Neural cell (in vitro differentiated cells): ENCODE measurements at regions not wholly inside any gene's neighbourhood (a gene's known extent, or its start where the extent isn't known, plus 50 kb on each side); places are given as distances from the start of the nearest gene placed in this dataset.
"Not testable (repeated sequence)": the region's sequence is repeated elsewhere in the genome, so short reads cannot be mapped to it uniquely, and the experiment has no call there.

Experiments
- H2AFZ ChIP-seq: fragments of 200-600, 300-800 bp; sonication (generic), shearing (Covaris generic); 2 replicates; pipeline ENCODE4 v1.6.0; 2014; ENCODE audit warnings: low read depth, mild to moderate bottlenecking, antibody characterized with exemption, low read length, moderate library complexity
- H3F3A ChIP-seq: fragments of 200-600 bp; shearing (Covaris generic); 2 replicates; pipeline ENCODE4 v1.6.1; 2016; ENCODE audit warnings: mild to moderate bottlenecking, moderate library complexity, mixed read lengths, antibody characterized with exemption, low read length; ENCODE audit not compliant: insufficient read depth, poor library complexity, severe bottlenecking
- H3K27ac ChIP-seq: fragments of 200-600, 300-800 bp; sonication (generic), shearing (Covaris generic); 2 replicates; pipeline ENCODE4 v1.5.1; 2014; ENCODE audit warnings: mild to moderate bottlenecking, low read length, moderate library complexity
- H3K27me3 ChIP-seq: fragments of 300-800, 200-600 bp; sonication (generic), shearing (Covaris generic); 2 replicates; pipeline ENCODE4 v1.6.0; 2014; ENCODE audit warnings: mild to moderate bottlenecking, low read depth, low read length, moderate library complexity; ENCODE audit not compliant: insufficient read depth
- H3K36me3 ChIP-seq: fragments of 300-800, 200-600 bp; sonication (generic), shearing (Covaris generic); 2 replicates; pipeline ENCODE4 v1.5.1; 2014; ENCODE audit warnings: mild to moderate bottlenecking, antibody characterized with exemption, low read length, moderate library complexity; ENCODE audit not compliant: insufficient read depth
- H3K4me2 ChIP-seq: fragments of 300-800, 200-600 bp; sonication (generic), shearing (Covaris generic); 2 replicates; pipeline ENCODE4 v1.6.0; 2014; ENCODE audit warnings: mild to moderate bottlenecking, low read length
- H3K4me3 ChIP-seq: fragments of 300-800, 200-600 bp; sonication (generic), shearing (Covaris generic); 2 replicates; pipeline ENCODE4 v1.5.1; 2014; ENCODE audit warnings: mild to moderate bottlenecking, low read length, moderate library complexity
- H3K79me2 ChIP-seq: fragments of 200-600 bp; shearing (Covaris generic); replicated peaks from 2 replicates; pipeline ENCODE4 v1.6.0; 2014; ENCODE audit warnings: mild to moderate bottlenecking, low read length, moderate library complexity; ENCODE audit not compliant: insufficient read depth
- H3K9ac ChIP-seq: fragments of 300-800, 200-600 bp; sonication (generic), shearing (Covaris generic); 2 replicates; pipeline ENCODE4 v1.6.1; 2016; ENCODE audit warnings: mild to moderate bottlenecking, low read length, mixed read lengths
- H3K9me2 ChIP-seq: fragments of 200-600 bp; shearing (Covaris generic); 2 replicates; pipeline ENCODE4 v1.6.1; 2016; ENCODE audit warnings: mild to moderate bottlenecking, low read length, mixed read lengths; ENCODE audit not compliant: insufficient read depth
- H3K9me3 ChIP-seq: fragments of 200-600, 300-800 bp; sonication (generic), shearing (Covaris generic); 2 replicates; pipeline ENCODE4 v1.6.1; 2016; ENCODE audit warnings: mild to moderate bottlenecking, mixed run types, low read length, moderate library complexity, mixed read lengths
- H4K20me1 ChIP-seq: fragments of 200-600 bp; shearing (Covaris generic); 2 replicates; pipeline ENCODE4 v1.6.1; 2016; ENCODE audit warnings: mild to moderate bottlenecking, mixed run types; ENCODE audit not compliant: insufficient read depth
- EP300 ChIP-seq: fragments of 450-650 bp; conservative IDR thresholded peaks from 2 replicates; pipeline ENCODE4 v1.6.1; 2014; ENCODE audit warnings: antibody characterized with exemption, mild to moderate bottlenecking, moderate library complexity; ENCODE audit not compliant: poor library complexity, severe bottlenecking
- EZH2 ChIP-seq: fragments of 200-600, 300-800 bp; shearing (Covaris generic), sonication (generic); IDR thresholded peaks from 2 replicates; pipeline ENCODE4 v1.6.1; 2014; ENCODE audit warnings: antibody characterized with exemption, low read length, borderline replicate concordance, mild to moderate bottlenecking; ENCODE audit not compliant: insufficient read depth, poor library complexity, severe bottlenecking
- MXI1 ChIP-seq: fragments of 450-650 bp; conservative IDR thresholded peaks from 2 replicates; pipeline ENCODE4 v1.6.1; 2014; ENCODE audit warnings: antibody characterized with exemption, mild to moderate bottlenecking; ENCODE audit not compliant: poor library complexity, severe bottlenecking
- POLR2AphosphoS5 ChIP-seq: IDR thresholded peaks from 2 replicates; pipeline ENCODE4 v1.6.1; 2012
- RAD21 ChIP-seq: fragments of 450-650 bp; conservative IDR thresholded peaks from 2 replicates; pipeline ENCODE4 v1.6.1; 2014; ENCODE audit warnings: antibody characterized with exemption, mild to moderate bottlenecking, moderate library complexity
- REST ChIP-seq: IDR thresholded peaks from 2 replicates; pipeline ENCODE4 v1.6.1; 2012; ENCODE audit warnings: borderline replicate concordance
- SMC3 ChIP-seq: fragments of 450-650 bp; conservative IDR thresholded peaks from 2 replicates; pipeline ENCODE4 v1.6.1; 2014; ENCODE audit warnings: antibody characterized with exemption, mild to moderate bottlenecking, moderate library complexity; ENCODE audit not compliant: poor library complexity
- TAF1 ChIP-seq: IDR thresholded peaks from 2 replicates; pipeline ENCODE4 v1.6.1; 2012; ENCODE audit warnings: low read depth

DNA sequence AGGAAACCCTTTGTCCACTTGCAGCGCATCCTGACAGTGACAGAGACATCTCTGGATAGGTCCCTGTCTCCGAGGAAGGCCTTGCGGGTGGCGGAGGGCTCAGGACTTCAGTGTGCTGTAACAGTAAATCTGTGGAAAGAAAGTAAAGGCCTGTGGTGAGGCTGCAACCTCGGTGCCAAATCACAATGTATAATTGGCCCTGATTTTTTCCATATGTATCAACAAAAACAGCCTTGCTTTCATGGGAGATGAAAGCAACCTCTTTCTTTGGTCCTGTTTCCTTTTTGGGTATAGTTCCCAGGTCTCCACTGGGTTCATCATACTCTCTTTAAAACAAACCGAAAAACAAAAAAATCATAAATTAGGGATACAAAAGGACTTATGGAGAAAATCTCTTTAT lies 110.9 kb upstream of the BMPER start:
- H3F3A ChIP-seq, result no peaks in the 10 kb centered on the region
- H3K4me3 ChIP-seq, result no peak overlapping the region
- no peaks in the 10 kb centered on the region for H3K79me2 ChIP-seq
- TF ChIP-seq EZH2, result no peak
- no peak for TF ChIP-seq TAF1
- no peak for TF ChIP-seq EP300
- H3K4me2 ChIP-seq, result no peak overlapping the region
- no peaks in the 10 kb centered on the region for H3K27me3 ChIP-seq
- no peaks in the 10 kb centered on the region for H3K36me3 ChIP-seq
- H3K27ac ChIP-seq, result no peak overlapping the region
- H3K9me3 ChIP-seq, result no peaks in the 10 kb centered on the region
- H3K9me2 ChIP-seq, result no peaks in the 10 kb centered on the region
- H3K9ac ChIP-seq, result no peak overlapping the region
- no peaks in the 10 kb centered on the region for H4K20me1 ChIP-seq
- no peak overlapping the region for H2AFZ ChIP-seq

DNA sequence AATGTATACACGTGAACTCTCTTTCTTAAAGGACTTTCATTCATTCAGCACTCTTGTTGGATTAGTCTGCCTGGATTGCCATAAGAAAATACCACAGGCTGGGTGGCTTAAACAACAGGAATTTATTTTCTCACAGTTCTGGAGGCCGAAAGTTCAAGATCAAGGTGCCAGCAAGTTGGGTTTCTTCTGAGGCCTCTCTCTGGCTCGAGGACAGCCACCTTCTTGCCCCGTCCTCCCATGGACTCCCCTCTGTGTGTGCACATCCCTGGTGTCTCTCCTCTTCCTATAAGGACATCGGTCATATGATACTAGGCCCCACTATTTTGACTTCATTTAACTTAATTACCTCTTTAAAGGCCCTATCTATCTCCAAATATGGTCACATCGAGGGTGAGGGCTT lies 110.4 kb upstream of the BMPER start:
- no peaks in the 10 kb centered on the region for H4K20me1 ChIP-seq
- no peaks in the 10 kb centered on the region for H3K79me2 ChIP-seq
- H3K36me3 ChIP-seq, result no peaks in the 10 kb centered on the region
- no peak overlapping the region for H2AFZ ChIP-seq
- no peak overlapping the region for H3K9ac ChIP-seq
- no peaks in the 10 kb centered on the region for H3F3A ChIP-seq
- no peak overlapping the region for H3K27ac ChIP-seq
- no peak overlapping the region for H3K4me2 ChIP-seq
- no peaks in the 10 kb centered on the region for H3K27me3 ChIP-seq
- no peaks in the 10 kb centered on the region for H3K9me3 ChIP-seq
- no peak for TF ChIP-seq SMC3
- H3K4me3 ChIP-seq, result no peak overlapping the region
- H3K9me2 ChIP-seq, result no peaks in the 10 kb centered on the region

GRCh38 chr7:33796538-33796937 lies 108.8 kb upstream of the BMPER start:
- Histone ChIP-seq H3K4me3 (no peak overlapping the region), H3F3A (no peaks in the 10 kb centered on the region), H3K79me2 (no peaks in the 10 kb centered on the region), H3K36me3 (no peaks in the 10 kb centered on the region), H4K20me1 (no peaks in the 10 kb centered on the region), H3K4me2 (no peak overlapping the region), H3K9ac (no peak overlapping the region), H3K27me3 (no peaks in the 10 kb centered on the region), H3K9me2 (no peaks in the 10 kb centered on the region), H3K9me3 (no peaks in the 10 kb centered on the region), H3K27ac (no peak overlapping the region), H2AFZ (no peak overlapping the region)
- TF ChIP-seq POLR2AphosphoS5, result peak; percentile 74
- no peak for TF ChIP-seq TAF1
- no peak for TF ChIP-seq MXI1
- TF ChIP-seq REST, result no peak
- TF ChIP-seq RAD21, result no peak
- peak; percentile 94 for TF ChIP-seq EP300

- not testable (repeated sequence) for H3K36me3 ChIP-seq, H3K4me3 ChIP-seq, H3K9me3 ChIP-seq, H3K27ac ChIP-seq, H3K4me2 ChIP-seq, H3K9me2 ChIP-seq, H3K9ac ChIP-seq, H3F3A ChIP-seq, H3K79me2 ChIP-seq, H4K20me1 ChIP-seq, H3K27me3 ChIP-seq, H2AFZ ChIP-seq
Measured at GRCh38 chr7:33797512-33797911, 107.8 kb upstream of the BMPER start.
